LNCAP (cell line): ENCODE measurements at regions not wholly inside any gene's neighbourhood (a gene's known extent, or its start where the extent isn't known, plus 50 kb on each side); places are given as distances from the start of the nearest gene placed in this dataset.

Experiments used
- CTCF ChIP-seq: fragments of 450-650 bp; IDR thresholded peaks from 2 replicates; pipeline ENCODE4 v1.5.1; 2017; ENCODE audit warnings: mild to moderate bottlenecking

DNA sequence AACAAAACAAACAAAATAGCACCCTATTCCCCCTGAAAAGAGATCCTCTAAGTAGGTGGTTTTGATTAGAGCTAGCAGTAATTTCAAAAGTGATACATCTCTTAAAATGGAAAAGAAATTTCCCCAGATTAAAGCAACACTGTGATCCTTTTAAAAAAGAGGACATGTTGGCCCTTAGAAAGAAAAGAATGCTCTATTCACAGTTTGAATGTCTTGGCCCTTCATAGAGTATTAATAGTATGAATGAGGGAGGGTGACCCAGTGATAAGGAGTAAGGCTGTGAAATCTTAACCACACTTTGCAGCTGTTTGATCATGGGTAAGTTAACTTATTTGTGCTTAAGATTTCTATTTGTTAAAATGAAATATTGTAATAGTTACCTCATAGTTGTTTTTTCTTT is 467.7 kb upstream of the MEF2C start:
- no peak for TF ChIP-seq CTCF

DNA sequence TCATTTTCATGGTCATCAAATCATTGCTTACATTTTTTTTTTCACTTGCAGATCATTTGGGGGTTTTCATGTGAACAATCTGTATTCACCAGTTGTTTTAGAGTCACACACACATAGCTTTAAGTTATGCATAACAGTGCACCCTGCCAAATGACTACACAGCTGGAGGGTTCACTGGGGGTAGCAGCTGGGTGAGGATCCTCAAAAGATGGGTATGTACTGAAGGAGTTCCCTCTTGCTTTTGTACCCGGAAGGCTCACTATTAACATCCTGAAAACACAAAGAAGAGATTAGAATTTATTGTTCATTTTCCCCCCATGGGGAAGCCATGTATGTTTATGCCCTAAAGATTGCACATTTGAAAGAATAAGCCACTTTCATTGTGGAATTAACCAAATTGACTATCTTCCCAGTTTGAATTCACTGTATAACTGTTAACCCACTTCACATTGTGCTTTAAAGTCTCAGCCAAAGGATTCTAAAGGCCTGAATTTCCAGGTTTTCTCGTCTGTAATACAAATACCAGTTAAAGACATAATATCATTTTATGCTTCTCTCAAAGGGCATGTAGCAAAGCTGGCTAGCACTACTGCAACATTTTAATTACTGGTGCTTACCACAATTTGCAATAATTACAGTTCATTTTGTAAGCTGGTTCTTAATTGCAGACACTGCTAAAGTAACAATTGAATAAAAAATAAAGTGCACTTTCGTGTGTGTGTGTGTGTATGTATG is 466.4 kb upstream of the MEF2C start:
- no peak for TF ChIP-seq CTCF

DNA sequence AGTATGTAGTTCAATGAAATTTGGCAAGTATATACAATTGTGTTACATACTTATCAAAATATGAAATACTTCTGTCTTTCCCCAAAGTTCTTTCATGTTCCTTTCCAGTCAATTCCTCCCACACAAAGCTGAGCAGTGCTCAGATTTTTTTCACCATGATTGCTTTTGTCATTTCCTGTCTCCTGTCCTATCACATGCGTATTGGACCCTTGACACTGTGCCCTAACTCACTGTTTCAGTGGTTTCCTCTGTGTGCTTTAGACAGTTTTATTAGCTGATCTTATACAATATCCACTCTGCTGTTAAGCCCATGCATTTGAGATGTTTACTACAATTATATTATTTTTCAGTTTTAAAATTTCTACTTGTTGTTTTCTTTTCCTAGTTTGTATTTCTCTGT is 463.6 kb upstream of the MEF2C start:
- TF ChIP-seq CTCF: no peak

DNA sequence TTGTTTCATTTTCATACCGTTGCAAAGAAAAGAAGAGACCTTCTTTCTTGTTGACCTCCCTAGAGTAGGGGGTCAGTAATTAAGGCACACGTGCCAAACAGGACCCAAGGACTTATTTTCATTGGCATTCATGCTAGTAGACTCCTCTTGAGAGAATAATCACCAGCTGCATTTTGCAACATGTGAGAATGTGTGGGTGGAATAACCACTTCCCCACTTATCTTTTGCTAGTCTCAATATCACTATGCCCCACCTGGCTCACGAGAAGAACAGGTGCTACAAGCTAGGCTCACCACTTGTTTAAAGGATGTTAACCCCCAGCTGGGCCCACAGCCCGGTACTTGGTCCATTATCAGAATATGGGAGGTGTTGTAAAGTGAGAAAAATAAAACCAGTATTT is 460.7 kb upstream of the MEF2C start:
- TF ChIP-seq CTCF: no peak

DNA sequence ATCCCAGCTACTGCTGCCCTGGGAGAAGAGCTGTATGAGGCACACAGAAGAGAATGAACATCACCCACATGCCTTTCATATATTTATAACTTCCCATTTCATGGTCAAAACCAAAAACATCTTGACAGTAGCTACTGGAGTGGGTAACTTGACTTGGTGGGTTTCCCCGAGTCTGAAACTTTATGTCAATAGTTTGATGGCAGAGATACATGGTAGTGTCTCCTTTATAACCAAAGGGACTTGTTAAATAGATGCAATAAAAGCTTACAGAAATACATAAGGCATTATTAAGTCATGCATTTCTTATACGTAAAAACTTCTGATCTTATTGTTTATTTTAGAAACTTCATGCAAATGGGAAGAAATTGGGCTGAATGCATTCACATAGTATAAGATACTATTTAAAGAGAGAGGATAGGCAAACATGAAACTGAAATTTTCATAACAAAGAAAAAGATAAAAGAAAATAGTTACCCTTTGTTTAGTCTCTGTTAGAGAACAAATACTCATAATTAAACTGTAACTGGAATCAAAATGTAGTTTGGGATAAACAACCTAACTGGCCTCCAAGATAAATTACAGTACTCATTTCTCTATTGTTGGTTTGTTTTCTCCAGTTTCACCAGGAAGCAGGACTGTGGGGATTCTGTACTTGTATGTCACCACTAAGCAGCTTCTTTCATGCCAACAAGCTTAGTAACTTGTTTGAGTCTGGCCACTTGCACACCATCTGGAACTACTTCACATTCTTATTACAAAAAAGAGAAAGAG is 459.3 kb upstream of the MEF2C start:
- TF ChIP-seq CTCF: no peak

GRCh38 chr5:89338935-89339334 is 456.0 kb upstream of the MEF2C start:
- TF ChIP-seq CTCF: no peak

GRCh38 chr5:89336111-89336510 is 453.1 kb upstream of the MEF2C start:
- no peak for TF ChIP-seq CTCF
